IPS-18a (cell line): ENCODE measurements at regions not wholly inside any gene's neighbourhood (a gene's known extent, or its start where the extent isn't known, plus 50 kb on each side); places are given as distances from the start of the nearest gene placed in this dataset.

Experiments used
- H3K27ac ChIP-seq: one replicate; pipeline ENCODE4 v1.5.1; 2013; ENCODE audit warnings: low read length
- H3K27me3 ChIP-seq: one replicate; pipeline ENCODE4 v1.6.1; 2013; ENCODE audit warnings: mild to moderate bottlenecking, low read length; ENCODE audit not compliant: control insufficient read depth, insufficient read depth
- H3K36me3 ChIP-seq: one replicate; pipeline ENCODE4 v1.6.1; 2013; ENCODE audit warnings: low read depth, low read length; ENCODE audit not compliant: control insufficient read depth
- H3K4me1 ChIP-seq: one replicate; pipeline ENCODE4 v1.6.1; 2013; ENCODE audit warnings: low read depth, low read length; ENCODE audit not compliant: control insufficient read depth
- H3K4me3 ChIP-seq: one replicate; pipeline ENCODE4 v1.5.1; 2013; ENCODE audit warnings: low read length
- H3K9ac ChIP-seq: one replicate; pipeline ENCODE4 v1.6.1; 2013; ENCODE audit warnings: mild to moderate bottlenecking, low read length, moderate library complexity
- H3K9me3 ChIP-seq: one replicate; pipeline ENCODE4 v1.6.1; 2013; ENCODE audit warnings: low read depth, low read length; ENCODE audit not compliant: control insufficient read depth

GRCh38 chr14:61110316-61111082 lies 129.5 kb downstream of the SLC38A6 start:
- H3K9me3 ChIP-seq = peaks cover 7% of the 10 kb centered on the region
- H3K4me3 ChIP-seq = no peak overlapping the region
- no peak overlapping the region for H3K9ac ChIP-seq
- peaks cover 10% of the 10 kb centered on the region for H3K4me1 ChIP-seq
- no peak overlapping the region for H3K27ac ChIP-seq
- no peaks in the 10 kb centered on the region for H3K36me3 ChIP-seq
- H3K27me3 ChIP-seq = no peaks in the 10 kb centered on the region

GRCh38 chr14:61109288-61109687 lies 128.2 kb downstream of the SLC38A6 start:
- peaks cover 5% of the 10 kb centered on the region for H3K9me3 ChIP-seq
- H3K4me3 ChIP-seq = no peak overlapping the region
- no peak overlapping the region for H3K27ac ChIP-seq
- no peaks in the 10 kb centered on the region for H3K27me3 ChIP-seq
- no peaks in the 10 kb centered on the region for H3K36me3 ChIP-seq
- no peak overlapping the region for H3K9ac ChIP-seq
- H3K4me1 ChIP-seq = peaks cover 17% of the 10 kb centered on the region

- H3K9ac ChIP-seq = no peak overlapping the region
- no peaks in the 10 kb centered on the region for H3K27me3 ChIP-seq
- H3K4me3 ChIP-seq = no peak overlapping the region
- no peak overlapping the region for H3K27ac ChIP-seq
- H3K36me3 ChIP-seq = no peaks in the 10 kb centered on the region
- peaks cover 23% of the 10 kb centered on the region for H3K4me1 ChIP-seq
- H3K9me3 ChIP-seq = no peaks in the 10 kb centered on the region
Measured at GRCh38 chr14:61108496-61109141, 127.6 kb downstream of the SLC38A6 start.

GRCh38 chr14:61107869-61108493 lies 126.9 kb downstream of the SLC38A6 start:
- Histone ChIP-seq H3K4me1 (peaks cover 30% of the 10 kb centered on the region), H3K36me3 (no peaks in the 10 kb centered on the region), H3K27ac (no peak overlapping the region), H3K9me3 (no peaks in the 10 kb centered on the region), H3K27me3 (no peaks in the 10 kb centered on the region), H3K9ac (no peak overlapping the region), H3K4me3 (no peak overlapping the region)

- no peak overlapping the region for H3K9ac ChIP-seq
- H3K27ac ChIP-seq = no peak overlapping the region
- H3K9me3 ChIP-seq = no peaks in the 10 kb centered on the region
- H3K4me3 ChIP-seq = no peak overlapping the region
- peaks cover 39% of the 10 kb centered on the region for H3K4me1 ChIP-seq
- no peaks in the 10 kb centered on the region for H3K36me3 ChIP-seq
- no peaks in the 10 kb centered on the region for H3K27me3 ChIP-seq
Measured at GRCh38 chr14:61106959-61107641, 126.1 kb downstream of the SLC38A6 start.

- Histone ChIP-seq H3K36me3 (no peaks in the 10 kb centered on the region), H3K27ac (no peak overlapping the region), H3K27me3 (no peaks in the 10 kb centered on the region), H3K9ac (no peak overlapping the region), H3K9me3 (no peaks in the 10 kb centered on the region), H3K4me1 (peaks cover 44% of the 10 kb centered on the region), H3K4me3 (no peak overlapping the region)
Measured at GRCh38 chr14:61106271-61106958, 125.4 kb downstream of the SLC38A6 start.

GRCh38 chr14:61104358-61104757 lies 123.3 kb downstream of the SLC38A6 start:
- Histone ChIP-seq H3K9ac (peak overlapping the region; percentile 6), H3K9me3 (no peaks in the 10 kb centered on the region), H3K36me3 (no peaks in the 10 kb centered on the region), H3K4me1 (peaks cover 46% of the 10 kb centered on the region), H3K27me3 (no peaks in the 10 kb centered on the region), H3K27ac (peak overlapping the region; percentile 5), H3K4me3 (no peak overlapping the region)

GRCh38 chr14:61103541-61104339 lies 122.7 kb downstream of the SLC38A6 start:
- H3K27me3 ChIP-seq = no peaks in the 10 kb centered on the region
- H3K27ac ChIP-seq = peak overlapping the region; percentile 77
- H3K4me3 ChIP-seq = no peak overlapping the region
- H3K36me3 ChIP-seq = no peaks in the 10 kb centered on the region
- peak overlapping the region; percentile 6 for H3K9ac ChIP-seq
- H3K9me3 ChIP-seq = no peaks in the 10 kb centered on the region
- peaks cover 46% of the 10 kb centered on the region for H3K4me1 ChIP-seq

- peak overlapping the region; percentile 37 for H3K9ac ChIP-seq
- H3K4me1 ChIP-seq = peaks cover 46% of the 10 kb centered on the region
- no peaks in the 10 kb centered on the region for H3K27me3 ChIP-seq
- no peaks in the 10 kb centered on the region for H3K36me3 ChIP-seq
- H3K9me3 ChIP-seq = no peaks in the 10 kb centered on the region
- H3K27ac ChIP-seq = peak overlapping the region; percentile 77
- no peak overlapping the region for H3K4me3 ChIP-seq
Measured at GRCh38 chr14:61102549-61103466, 121.8 kb downstream of the SLC38A6 start.
